ENCODE measurements at regions not wholly inside any gene's neighbourhood (a gene's known extent, or its start where the extent isn't known, plus 50 kb on each side); places are given as distances from the start of the nearest gene placed in this dataset.

DNA sequence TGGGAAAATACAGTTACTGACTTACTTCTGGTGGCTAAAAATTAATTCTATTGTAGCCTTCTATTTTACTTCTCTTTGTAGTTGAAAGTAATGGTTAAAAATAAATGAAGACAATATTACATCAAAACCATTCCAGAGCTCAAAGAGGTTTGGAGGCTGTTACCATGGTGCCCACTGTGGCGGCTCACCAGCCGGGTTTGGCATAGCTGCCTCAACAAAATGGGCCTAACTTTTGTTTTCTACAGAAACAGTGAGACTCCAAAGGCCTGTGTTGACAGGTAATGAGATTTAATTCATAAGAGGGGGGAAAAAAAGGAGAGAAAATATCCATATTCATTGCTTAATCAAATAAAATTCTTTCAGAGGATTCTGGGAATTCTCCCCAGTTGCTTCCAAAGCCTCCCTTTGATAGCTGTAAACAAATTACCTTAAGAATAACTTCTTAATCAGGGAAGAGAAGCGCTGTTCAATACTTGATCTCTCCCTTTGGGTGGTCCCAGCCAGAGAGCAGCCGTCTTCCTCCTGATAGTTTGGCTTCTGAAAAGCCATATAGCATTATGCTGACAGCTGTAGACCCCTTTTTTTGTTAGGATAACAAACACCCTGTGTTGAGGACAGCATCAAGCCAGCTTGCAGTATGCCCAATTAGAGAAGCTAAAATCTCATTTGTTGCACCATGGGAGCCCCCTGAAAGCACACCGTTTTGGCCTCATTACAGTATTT lies 266.8 kb downstream of the NEDD1 start:
- H3K4me1 Mint-ChIP-seq: no peaks in the 10 kb centered on the region

DNA sequence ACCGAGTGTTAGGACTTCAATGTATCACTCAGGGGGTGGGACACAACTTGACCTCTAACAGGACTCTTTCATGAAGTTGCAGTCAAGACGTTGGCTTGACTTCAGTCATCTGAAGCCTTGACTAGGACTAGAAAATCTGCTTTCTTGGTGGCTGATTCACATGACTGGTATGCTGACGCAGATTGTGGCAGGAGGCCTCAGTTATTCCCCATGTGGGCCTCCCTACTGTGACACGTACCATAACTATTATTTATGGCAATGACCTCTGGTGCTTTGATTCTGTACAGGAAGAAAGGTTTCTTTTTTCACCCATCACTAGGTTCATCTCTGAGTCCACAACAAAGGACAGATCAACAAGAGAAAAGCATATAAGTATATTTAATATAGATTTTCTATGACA lies 270.4 kb downstream of the NEDD1 start:
- H3K27ac ChIP-seq (ENCODE audit: low read length in 2 of 2): no peak overlapping the region
- CTCF ChIA-PET: no interaction called here
- no peak for ATAC-seq (ENCODE audit: low read depth)
- H3K4me2 ChIP-seq (replicated peaks; ENCODE audit: low read depth, low read length, poor library complexity, severe bottlenecking): no peak overlapping the region
- no peaks in the 10 kb centered on the region for H3K9me3 ChIP-seq (ENCODE audit: control extremely low read depth in 1 of 3, control insufficient read depth in 2 of 3, insufficient read depth in 1 of 3, low read length in 2 of 3)
- H3K27me3 Mint-ChIP-seq: no peaks in the 10 kb centered on the region
- no peak overlapping the region for H3K4me3 Mint-ChIP-seq
- no peaks in the 10 kb centered on the region for H3K36me3 ChIP-seq (replicated peaks in 1 of 2; ENCODE audit: control extremely low read depth in 1 of 2, control insufficient read depth in 1 of 2, extremely low read depth in 1 of 2, insufficient read depth in 2 of 2, low read length in 1 of 2)
- H3K4me1 ChIP-seq (ENCODE audit: control insufficient read depth in 2 of 2, insufficient read depth in 2 of 2, low read length in 2 of 2): no peaks in the 10 kb centered on the region
- intact Hi-C loops (cut with micrococcal nuclease): no loop called here
- H3K9ac ChIP-seq (ENCODE audit: low read length): no peak overlapping the region
- H3K79me2 ChIP-seq (ENCODE audit: control insufficient read depth, insufficient read depth, low read length): no peaks in the 10 kb centered on the region
- H3K27ac Mint-ChIP-seq: no peak overlapping the region
- H4K20me1 ChIP-seq (ENCODE audit: control insufficient read depth, insufficient read depth, low read length, poor library complexity, severe bottlenecking): no peaks in the 10 kb centered on the region
- no peaks in the 10 kb centered on the region for H3K9me3 Mint-ChIP-seq (ENCODE audit: insufficient read depth)
- POLR2A ChIA-PET: no interaction called here
- TF ChIP-seq, protein P1, sequence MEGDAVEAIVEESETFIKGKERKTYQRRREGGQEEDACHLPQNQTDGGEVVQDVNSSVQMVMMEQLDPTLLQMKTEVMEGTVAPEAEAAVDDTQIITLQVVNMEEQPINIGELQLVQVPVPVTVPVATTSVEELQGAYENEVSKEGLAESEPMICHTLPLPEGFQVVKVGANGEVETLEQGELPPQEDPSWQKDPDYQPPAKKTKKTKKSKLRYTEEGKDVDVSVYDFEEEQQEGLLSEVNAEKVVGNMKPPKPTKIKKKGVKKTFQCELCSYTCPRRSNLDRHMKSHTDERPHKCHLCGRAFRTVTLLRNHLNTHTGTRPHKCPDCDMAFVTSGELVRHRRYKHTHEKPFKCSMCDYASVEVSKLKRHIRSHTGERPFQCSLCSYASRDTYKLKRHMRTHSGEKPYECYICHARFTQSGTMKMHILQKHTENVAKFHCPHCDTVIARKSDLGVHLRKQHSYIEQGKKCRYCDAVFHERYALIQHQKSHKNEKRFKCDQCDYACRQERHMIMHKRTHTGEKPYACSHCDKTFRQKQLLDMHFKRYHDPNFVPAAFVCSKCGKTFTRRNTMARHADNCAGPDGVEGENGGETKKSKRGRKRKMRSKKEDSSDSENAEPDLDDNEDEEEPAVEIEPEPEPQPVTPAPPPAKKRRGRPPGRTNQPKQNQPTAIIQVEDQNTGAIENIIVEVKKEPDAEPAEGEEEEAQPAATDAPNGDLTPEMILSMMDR (IDR thresholded peaks at IDR 0.05): no peak
- no peak for TF ChIP-seq EZH2 (IDR thresholded peaks at IDR 0.05; ENCODE audit: borderline replicate concordance, insufficient read depth, low read depth, low read length, poor library complexity, severe bottlenecking)
- WGBS (ENCODE audit: insufficient coverage): 100% methylated on average over 3 of the region's 4 CpGs
- H2AFZ ChIP-seq (ENCODE audit: insufficient read depth, low read depth, low read length, poor library complexity, severe bottlenecking): no peak overlapping the region
- no peaks in the 10 kb centered on the region for H3K27me3 ChIP-seq (replicated peaks in 1 of 4; ENCODE audit: control extremely low read depth in 1 of 4, control insufficient read depth in 3 of 4, insufficient read depth in 4 of 4, low read length in 3 of 4)
- no peak for DNase-seq
- H3K4me1 Mint-ChIP-seq: no peaks in the 10 kb centered on the region
- H3K4me3 ChIP-seq (ENCODE audit: control extremely low read depth in 1 of 5, extremely low read depth in 1 of 5, insufficient read depth in 1 of 5, low read depth in 2 of 5, low read length in 4 of 5): no peak overlapping the region

More for the DNA sequence above, 266.8 kb downstream of the NEDD1 start:
- no peaks in the 10 kb centered on the region for H3K9me3 Mint-ChIP-seq (ENCODE audit: insufficient read depth)
- Histone ChIP-seq H3K9me3 (ENCODE audit: control extremely low read depth in 1 of 3, control insufficient read depth in 2 of 3, insufficient read depth in 1 of 3, low read length in 2 of 3) (no peaks in the 10 kb centered on the region), H3K27ac (ENCODE audit: low read length in 2 of 2) (no peak overlapping the region), H3K27me3 (replicated peaks in 1 of 4; ENCODE audit: control extremely low read depth in 1 of 4, control insufficient read depth in 3 of 4, insufficient read depth in 4 of 4, low read length in 3 of 4) (no peaks in the 10 kb centered on the region), H3K9ac (ENCODE audit: low read length) (no peak overlapping the region), H4K20me1 (ENCODE audit: control insufficient read depth, insufficient read depth, low read length, poor library complexity, severe bottlenecking) (no peaks in the 10 kb centered on the region), H3K79me2 (ENCODE audit: control insufficient read depth, insufficient read depth, low read length) (no peaks in the 10 kb centered on the region), H3K4me2 (replicated peaks; ENCODE audit: low read depth, low read length, poor library complexity, severe bottlenecking) (no peak overlapping the region), H3K36me3 (replicated peaks in 1 of 2; ENCODE audit: control extremely low read depth in 1 of 2, control insufficient read depth in 1 of 2, extremely low read depth in 1 of 2, insufficient read depth in 2 of 2, low read length in 1 of 2) (no peaks in the 10 kb centered on the region), H2AFZ (ENCODE audit: insufficient read depth, low read depth, low read length, poor library complexity, severe bottlenecking) (no peak overlapping the region), H3K4me3 (ENCODE audit: control extremely low read depth in 1 of 5, extremely low read depth in 1 of 5, insufficient read depth in 1 of 5, low read depth in 2 of 5, low read length in 4 of 5) (no peak overlapping the region), H3K4me1 (ENCODE audit: control insufficient read depth in 2 of 2, insufficient read depth in 2 of 2, low read length in 2 of 2) (no peaks in the 10 kb centered on the region)
- TF ChIP-seq, protein P1 (IDR thresholded peaks at IDR 0.05): no peak
- TF ChIP-seq EZH2 (IDR thresholded peaks at IDR 0.05; ENCODE audit: borderline replicate concordance, insufficient read depth, low read depth, low read length, poor library complexity, severe bottlenecking): no peak
- ChIA-PET CTCF (no interaction called here), POLR2A (no interaction called here)
- intact Hi-C loops (cut with micrococcal nuclease): no loop called here
- DNase-seq (no peak), ATAC-seq (ENCODE audit: low read depth) (no peak)
- H3K27me3 Mint-ChIP-seq: peaks cover 5% of the 10 kb centered on the region
- 75% methylated on average over 5 of the region's 5 CpGs for WGBS (ENCODE audit: insufficient coverage)
- no peak overlapping the region for H3K4me3 Mint-ChIP-seq
- no peak overlapping the region for H3K27ac Mint-ChIP-seq

Measured in B cell (primary cell).